ENCODE measurements at regions not wholly inside any gene's neighbourhood (a gene's known extent, or its start where the extent isn't known, plus 50 kb on each side); places are given as distances from the start of the nearest gene placed in this dataset.

- no peak for TF ChIP-seq CTCF (IDR thresholded peaks at IDR 0.05)
- no peak for TF ChIP-seq POLR2A (IDR thresholded peaks at IDR 0.05)
These were observed 142.0 kb upstream of the MMADHC start for GRCh38 chr2:149729586-149729985.

All from esophagus squamous epithelium (tissue), 4 donors.